ENCODE measurements at regions not wholly inside any gene's neighbourhood (a gene's known extent, or its start where the extent isn't known, plus 50 kb on each side); places are given as distances from the start of the nearest gene placed in this dataset.

DNA sequence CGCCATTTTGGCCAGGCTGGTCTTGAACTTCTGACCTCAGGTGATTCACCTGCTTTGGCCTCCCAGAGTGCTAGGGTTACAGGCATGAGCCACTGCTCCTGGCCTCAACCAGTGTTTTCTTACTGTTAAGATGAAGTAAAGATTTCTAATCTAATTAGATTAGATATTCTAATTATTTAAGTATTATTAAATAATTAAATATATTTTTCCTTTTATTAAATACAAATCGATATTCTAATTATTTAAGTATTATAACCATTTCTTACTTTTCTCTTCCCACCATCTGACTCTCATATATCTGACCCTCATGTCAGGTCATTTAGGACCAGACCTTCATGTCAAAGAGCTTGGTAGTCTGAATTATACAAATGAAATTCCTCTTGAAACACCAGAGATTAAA is 1291.9 kb upstream of the EPHA6 start:
- TF ChIP-seq EP300 (IDR thresholded peaks at IDR 0.05) (no peak), POLR2A (IDR thresholded peaks at IDR 0.05; ENCODE audit: low read depth) (no peak)
